Left lobe of liver (tissue), 2 donors: ENCODE measurements at regions not wholly inside any gene's neighbourhood (a gene's known extent, or its start where the extent isn't known, plus 50 kb on each side); places are given as distances from the start of the nearest gene placed in this dataset.

Experiments
- ATAC-seq: fragments of 200-7000 bp; cut with Tn5 transposase; one replicate; pipeline ENCODE4 v1.9.1; 2020; ENCODE audit warnings: mild to moderate bottlenecking, moderate library complexity
- DNase-seq: peaks from one replicate; pipeline ENCODE4 v3.0.0-alpha.2; 2020; ENCODE audit warnings: low spot score
- donor health status: DM: no; HTN: no; CAD: no; lungs with moderate emphysema.
- donor health status: DM: no; HTN: yes; CAD: no.

DNA sequence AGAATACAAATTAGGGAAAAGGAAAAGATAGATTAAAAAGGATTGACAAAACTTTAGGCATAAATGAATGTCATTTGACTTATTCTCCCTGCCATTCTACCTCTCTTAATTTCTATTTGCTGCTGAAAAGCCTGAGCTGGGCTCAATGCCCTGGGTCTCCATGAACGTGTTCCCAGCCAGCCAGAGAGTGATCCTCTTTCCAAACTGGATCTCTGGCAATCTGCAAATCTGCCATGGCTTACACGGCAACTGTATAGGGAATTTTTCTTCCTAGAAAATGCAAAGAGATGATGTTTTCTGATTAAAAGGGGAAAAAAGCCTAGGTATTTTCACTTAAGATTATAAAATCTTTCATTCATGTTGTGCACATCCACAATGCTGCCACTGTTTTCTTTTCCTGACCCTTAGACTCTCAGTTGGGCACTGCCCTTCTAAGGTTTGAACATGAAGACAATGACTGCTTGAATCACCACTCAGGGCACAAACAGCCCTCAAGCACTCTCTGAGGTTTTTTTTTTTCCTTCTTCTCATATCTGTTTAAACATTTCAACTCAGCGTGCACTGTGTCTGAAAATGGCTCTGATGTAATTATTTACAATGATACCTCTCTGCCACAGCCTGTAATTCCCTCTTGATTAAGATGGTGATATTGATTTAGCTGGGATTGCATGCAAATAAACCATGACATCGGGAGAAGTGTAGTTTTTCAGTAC is 60.3 kb downstream of the DACT1 start:
- ATAC-seq: no peak
- no peak for DNase-seq

GRCh38 chr14:58699681-58700205 is 62.0 kb downstream of the DACT1 start:
- no peak for ATAC-seq
- no peak for DNase-seq

GRCh38 chr14:58701156-58701555 is 63.4 kb downstream of the DACT1 start:
- no peak for ATAC-seq
- DNase-seq: no peak

DNA sequence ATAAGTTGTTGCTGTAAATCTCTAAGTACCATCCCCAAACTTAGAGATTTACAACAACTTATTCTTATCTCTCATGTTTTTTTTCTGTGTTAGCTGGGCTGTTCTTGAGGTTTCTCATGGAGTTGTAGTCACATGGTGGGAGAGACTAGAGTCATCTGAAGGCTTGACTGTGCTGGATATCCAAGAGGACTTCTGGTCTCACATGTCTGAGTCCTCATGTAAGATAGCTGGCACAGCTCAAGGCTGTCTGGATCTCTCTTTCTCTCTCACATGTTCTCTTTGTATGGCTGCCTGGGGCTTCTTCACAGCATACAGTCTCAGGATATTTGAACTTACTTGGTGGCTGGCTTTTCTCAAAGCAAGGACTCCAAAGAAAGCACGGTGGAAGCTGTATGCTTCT is 63.8 kb downstream of the DACT1 start:
- DNase-seq (no peak), ATAC-seq (no peak)

DNA sequence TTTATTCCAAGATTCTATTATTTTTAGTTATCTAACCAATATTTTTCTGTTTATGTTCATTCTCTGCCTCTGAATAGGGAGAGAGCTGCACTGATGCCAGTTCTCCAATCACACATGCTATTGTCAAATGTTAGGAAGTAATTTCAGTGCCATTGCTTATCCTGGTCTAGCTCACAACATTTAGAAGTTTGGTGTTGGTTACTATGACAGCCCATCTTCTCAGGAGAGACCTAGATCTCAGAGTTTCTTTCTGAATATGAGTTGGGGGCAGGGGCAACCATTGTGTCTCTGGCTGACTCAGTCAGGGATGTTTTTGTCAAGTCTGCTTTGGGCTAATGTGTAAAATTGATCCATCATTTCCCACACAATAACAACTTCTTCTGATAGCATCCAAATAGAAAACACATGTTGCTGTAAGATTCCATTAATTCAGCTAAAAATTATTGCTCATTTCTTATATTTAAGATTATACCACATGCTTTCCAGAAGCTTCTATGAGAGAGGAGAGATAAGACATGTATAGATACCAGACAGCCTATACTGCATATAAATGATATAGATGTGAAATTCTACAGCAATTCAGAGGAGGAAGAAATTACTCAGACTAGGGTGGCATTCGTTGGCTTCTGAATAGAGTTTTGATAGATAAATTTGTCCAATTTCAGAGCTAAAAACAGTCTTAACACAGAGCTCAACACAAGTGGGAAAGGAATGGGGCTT is 64.8 kb downstream of the DACT1 start:
- DNase-seq: no peak
- no peak for ATAC-seq

DNA sequence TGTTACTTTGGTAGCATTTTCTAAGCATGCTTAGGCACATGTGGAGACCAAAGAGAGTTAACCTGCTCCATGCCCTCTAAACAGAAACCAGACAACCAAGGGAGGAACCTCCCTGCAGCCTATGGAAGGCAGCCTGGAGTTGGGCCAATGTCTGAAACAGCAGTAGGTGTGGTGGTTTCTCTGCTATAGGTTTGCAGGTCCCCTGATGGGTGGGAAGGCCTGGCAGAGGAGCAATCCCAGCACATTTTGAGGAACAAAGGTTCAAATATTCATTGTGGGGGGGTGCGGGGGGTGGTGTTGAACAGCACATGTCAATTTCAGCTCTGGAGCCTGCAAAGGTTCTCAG is 65.4 kb downstream of the DACT1 start:
- ATAC-seq (no peak), DNase-seq (no peak)

DNA sequence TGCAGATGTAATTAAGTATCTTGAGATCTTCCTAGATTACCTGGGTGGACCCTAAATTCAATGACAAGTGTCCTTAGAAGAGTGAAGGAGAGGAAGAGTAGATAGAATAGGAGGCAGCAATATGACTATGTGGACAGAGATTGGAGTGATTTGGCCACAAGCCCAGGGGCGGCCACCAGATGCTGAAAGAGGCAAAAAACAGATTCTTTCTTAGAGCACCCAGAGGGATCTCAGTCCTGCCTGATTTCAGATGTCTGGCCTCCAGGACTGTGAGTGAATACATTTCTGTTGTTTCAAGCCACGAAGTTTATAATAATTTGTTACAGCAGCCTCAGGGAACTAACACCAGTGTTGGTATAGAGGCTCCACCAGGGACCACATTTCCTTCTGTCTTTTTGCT is 67.3 kb downstream of the DACT1 start:
- ATAC-seq: no peak
- no peak for DNase-seq

DNA sequence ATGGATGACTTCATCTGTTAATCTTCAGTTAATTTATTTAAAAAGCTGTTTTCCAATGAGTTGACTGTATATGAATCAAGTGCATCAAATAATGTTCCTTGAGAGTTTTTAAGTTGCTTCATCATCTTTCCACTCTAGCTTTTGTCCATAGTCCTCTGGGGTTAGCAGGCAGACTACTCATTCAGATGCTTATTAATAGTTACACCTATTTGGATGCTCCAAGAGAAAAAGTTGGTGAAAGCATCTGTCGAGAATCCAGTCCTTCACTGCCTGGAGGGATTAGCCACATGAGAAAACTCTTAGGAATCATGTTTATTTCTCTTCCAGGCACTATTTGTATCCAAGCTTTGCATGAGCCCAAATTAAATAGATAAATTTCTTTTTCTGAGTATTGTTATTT is 70.2 kb downstream of the DACT1 start:
- no peak for ATAC-seq
- no peak for DNase-seq

- DNase-seq (no peak), ATAC-seq (no peak)
These were observed 72.2 kb downstream of the DACT1 start for GRCh38 chr14:58709949-58710348.

DNA sequence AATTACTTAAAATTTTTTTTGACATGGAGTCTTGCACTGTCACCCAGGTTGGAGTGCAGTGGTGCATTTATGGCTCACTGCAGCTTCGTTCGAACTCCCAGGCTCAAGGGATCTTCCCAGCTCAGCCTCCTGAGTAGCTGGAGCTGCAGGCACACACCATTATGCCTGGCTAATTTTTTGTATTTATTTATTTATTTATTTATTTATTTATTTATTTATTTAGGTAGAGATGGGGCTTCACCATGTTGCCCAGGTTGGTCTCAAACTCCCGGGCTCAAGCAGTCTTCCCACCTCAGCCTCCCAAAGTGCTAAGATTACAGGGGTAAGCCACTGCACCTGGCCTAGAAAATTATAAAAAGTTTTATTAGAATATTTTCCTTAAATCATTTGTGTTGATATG is 73.6 kb downstream of the DACT1 start:
- ATAC-seq (no peak), DNase-seq (no peak)

- ATAC-seq (no peak), DNase-seq (no peak)
These were observed 74.6 kb downstream of the DACT1 start for GRCh38 chr14:58712357-58712756.

DNA sequence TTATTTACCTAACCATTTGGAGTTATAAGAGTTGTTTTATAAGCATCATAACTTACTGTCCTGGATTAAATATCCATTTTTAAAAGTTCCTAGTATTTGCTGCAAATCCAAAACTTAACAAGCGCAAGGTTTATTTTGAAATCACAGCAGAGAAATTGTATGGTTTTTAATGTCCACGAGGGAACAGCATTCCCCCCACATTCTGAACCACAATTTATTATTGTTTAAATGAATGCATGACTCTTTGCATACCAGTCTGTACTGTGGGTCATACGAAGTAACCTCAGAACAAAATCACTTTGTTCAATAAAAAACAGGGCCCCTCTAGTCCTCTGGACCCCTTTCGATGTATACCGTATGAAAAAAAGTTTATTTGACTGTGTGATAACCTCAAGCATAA is 75.9 kb downstream of the DACT1 start:
- DNase-seq (no peak), ATAC-seq (no peak)

DNA sequence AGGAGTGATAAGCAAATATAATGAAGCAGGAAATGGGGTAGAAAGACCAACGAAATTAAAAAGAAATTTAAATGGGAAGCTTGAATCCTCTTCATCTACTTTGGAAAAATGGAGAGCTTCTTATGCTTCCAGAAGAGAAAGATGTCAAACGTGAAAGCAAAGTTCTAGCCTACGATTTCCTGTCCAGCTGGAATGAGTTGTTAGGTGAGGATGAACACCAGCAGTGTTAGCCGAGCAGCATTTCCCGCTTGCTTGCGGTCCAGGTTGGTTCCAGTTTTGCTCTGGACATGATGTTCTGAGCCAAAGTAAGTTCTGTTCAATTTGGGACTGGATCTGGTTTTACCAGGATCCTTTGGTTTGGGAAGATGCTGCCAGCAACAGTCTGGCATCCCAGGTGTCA is 78.9 kb downstream of the DACT1 start:
- ATAC-seq (no peak), DNase-seq (no peak)

- ATAC-seq: no peak
- no peak for DNase-seq
These were observed 79.4 kb downstream of the DACT1 start for GRCh38 chr14:58717211-58717610.

DNA sequence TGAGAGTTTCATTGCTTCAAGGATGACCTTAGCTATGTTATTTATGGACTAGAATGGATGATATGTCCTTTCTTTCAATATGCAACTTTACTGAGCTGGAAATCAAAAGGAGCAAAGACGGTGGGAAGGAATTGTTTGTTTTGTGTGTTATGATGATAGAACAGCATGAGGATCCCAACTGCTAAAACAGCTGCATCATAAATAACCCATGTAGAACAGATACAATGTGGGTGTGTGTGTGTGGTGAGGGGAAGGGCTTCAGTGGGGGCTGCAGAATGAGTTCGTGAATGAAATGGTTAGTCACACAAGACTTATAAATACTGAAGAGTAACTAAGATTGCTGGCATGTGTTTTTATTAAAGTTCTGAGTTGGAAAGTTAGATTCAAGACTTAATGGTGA is 80.1 kb downstream of the DACT1 start:
- DNase-seq (no peak), ATAC-seq (no peak)

- no peak for DNase-seq
- no peak for ATAC-seq
These were observed 80.8 kb downstream of the DACT1 start for GRCh38 chr14:58718226-58719205.

- ATAC-seq (no peak), DNase-seq (no peak)
These were observed 84.0 kb downstream of the DACT1 start for GRCh38 chr14:58721723-58722122.

- DNase-seq (no peak), ATAC-seq (no peak)
These were observed 84.7 kb downstream of the DACT1 start for GRCh38 chr14:58722441-58722840.

GRCh38 chr14:58724206-58724605 is 86.4 kb downstream of the DACT1 start:
- no peak for ATAC-seq
- DNase-seq: no peak

GRCh38 chr14:58724702-58725101 is 86.9 kb downstream of the DACT1 start:
- ATAC-seq (no peak), DNase-seq (no peak)

DNA sequence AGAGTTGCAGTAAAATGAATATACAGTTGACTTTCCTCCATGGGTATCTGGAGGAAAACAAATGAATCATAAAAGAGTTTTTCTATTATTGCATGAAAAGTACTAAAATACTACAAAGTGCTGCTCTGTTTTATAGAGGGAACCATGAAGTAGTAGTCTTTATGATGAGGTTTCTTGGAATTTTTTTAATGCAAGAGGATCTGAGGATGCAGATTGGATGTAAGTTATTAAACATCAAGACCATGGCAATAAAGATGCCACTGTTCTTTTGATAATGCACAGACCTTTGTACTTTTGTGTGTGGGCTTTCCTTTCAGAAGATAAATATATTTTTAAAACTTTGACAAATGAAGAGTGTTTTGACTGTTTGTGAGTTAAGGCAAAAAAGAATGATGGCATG is 87.5 kb downstream of the DACT1 start:
- ATAC-seq (no peak), DNase-seq (no peak)

- DNase-seq (no peak), ATAC-seq (no peak)
These were observed 88.1 kb downstream of the DACT1 start for GRCh38 chr14:58725871-58726270.
